ENCODE measurements at regions not wholly inside any gene's neighbourhood (a gene's known extent, or its start where the extent isn't known, plus 50 kb on each side); places are given as distances from the start of the nearest gene placed in this dataset.

GRCh38 chr18:39113790-39114189 is 1548.2 kb upstream of the CELF4 start:
- ChIA-PET POLR2A (no interaction called here), CTCF (no interaction called here)
- no peak for DNase-seq
- H3K27ac ChIP-seq (ENCODE audit: low read depth, low read length) = no peak overlapping the region
- Mint-ChIP-seq H3K9me3 (peaks cover 0 to 3% (median 0%) of the 10 kb centered on the region in 5 donors), H3K27me3 (no peaks in the 10 kb centered on the region), H3K4me1 (no peaks in the 10 kb centered on the region), H3K27ac (no peak overlapping the region), H3K36me3 (no peaks in the 10 kb centered on the region), H3K4me3 (no peak overlapping the region)
- no peaks in the 10 kb centered on the region for H3K4me1 ChIP-seq (ENCODE audit: insufficient read depth, low read length)
- no peak overlapping the region for H3K4me3 ChIP-seq (ENCODE audit: low read length)
- H3K36me3 ChIP-seq (ENCODE audit: insufficient read depth, low read length) = no peaks in the 10 kb centered on the region
- no peaks in the 10 kb centered on the region for H3K9me3 ChIP-seq (ENCODE audit: low read length)
- no peaks in the 10 kb centered on the region for H3K27me3 ChIP-seq (ENCODE audit: insufficient read depth, low read length, poor library complexity, severe bottlenecking)

GRCh38 chr18:39105104-39105503 is 1539.5 kb upstream of the CELF4 start:
- no peaks in the 10 kb centered on the region for H3K4me1 ChIP-seq (ENCODE audit: insufficient read depth, low read length)
- no peak for DNase-seq
- no peak overlapping the region for H3K4me3 ChIP-seq (ENCODE audit: low read length)
- H3K36me3 Mint-ChIP-seq = no peaks in the 10 kb centered on the region
- ChIA-PET CTCF (no interaction called here), POLR2A (no interaction called here)
- no peaks in the 10 kb centered on the region for H3K4me1 Mint-ChIP-seq
- H3K9me3 ChIP-seq (ENCODE audit: low read length) = no peaks in the 10 kb centered on the region
- peaks cover 0 to 15% (median 2%) of the 10 kb centered on the region in 5 donors for H3K9me3 Mint-ChIP-seq
- no peak overlapping the region for H3K27ac Mint-ChIP-seq
- H3K4me3 Mint-ChIP-seq = no peak overlapping the region
- no peaks in the 10 kb centered on the region for H3K27me3 Mint-ChIP-seq
- H3K27me3 ChIP-seq (ENCODE audit: insufficient read depth, low read length, poor library complexity, severe bottlenecking) = no peaks in the 10 kb centered on the region
- H3K36me3 ChIP-seq (ENCODE audit: insufficient read depth, low read length) = no peaks in the 10 kb centered on the region
- H3K27ac ChIP-seq (ENCODE audit: low read depth, low read length) = no peak overlapping the region

- H3K27ac ChIP-seq (ENCODE audit: low read depth, low read length) = no peak overlapping the region
These were observed 1507.4 kb upstream of the CELF4 start for GRCh38 chr18:39072970-39073369.

GRCh38 chr18:39062426-39062825 is 1496.8 kb upstream of the CELF4 start:
- H3K9me3 Mint-ChIP-seq = peaks cover 0 to 9% (median 4%) of the 10 kb centered on the region in 5 donors

More at GRCh38 chr18:39072970-39073369, 1507.4 kb upstream of the CELF4 start:
- H3K9me3 ChIP-seq (ENCODE audit: low read length) = no peaks in the 10 kb centered on the region
- H3K4me3 ChIP-seq (ENCODE audit: low read length) = no peak overlapping the region
- Mint-ChIP-seq H3K4me1 (no peaks in the 10 kb centered on the region), H3K27me3 (no peaks in the 10 kb centered on the region), H3K9me3 (peaks cover 0 to 13% (median 4%) of the 10 kb centered on the region in 5 donors), H3K4me3 (no peak overlapping the region), H3K27ac (no peak overlapping the region), H3K36me3 (no peaks in the 10 kb centered on the region)
- H3K27me3 ChIP-seq (ENCODE audit: insufficient read depth, low read length, poor library complexity, severe bottlenecking) = no peaks in the 10 kb centered on the region
- H3K4me1 ChIP-seq (ENCODE audit: insufficient read depth, low read length) = no peaks in the 10 kb centered on the region
- CTCF ChIA-PET = no interaction called here
- DNase-seq = no peak
- POLR2A ChIA-PET = no interaction called here
- H3K36me3 ChIP-seq (ENCODE audit: insufficient read depth, low read length) = no peaks in the 10 kb centered on the region

GRCh38 chr18:39058386-39059000 is 1492.9 kb upstream of the CELF4 start:
- POLR2A ChIA-PET = no interaction called here
- no peak overlapping the region for H3K27ac ChIP-seq (ENCODE audit: low read depth, low read length)
- no peaks in the 10 kb centered on the region for H3K36me3 ChIP-seq (ENCODE audit: insufficient read depth, low read length)
- peaks cover 0 to 8% (median 4%) of the 10 kb centered on the region in 5 donors for H3K9me3 Mint-ChIP-seq
- H3K27ac Mint-ChIP-seq = no peak overlapping the region
- H3K4me3 Mint-ChIP-seq = no peak overlapping the region
- DNase-seq = no peak
- no peaks in the 10 kb centered on the region for H3K27me3 ChIP-seq (ENCODE audit: insufficient read depth, low read length, poor library complexity, severe bottlenecking)
- H3K4me1 ChIP-seq (ENCODE audit: insufficient read depth, low read length) = no peaks in the 10 kb centered on the region
- CTCF ChIA-PET = no interaction called here
- H3K4me3 ChIP-seq (ENCODE audit: low read length) = no peak overlapping the region
- no peaks in the 10 kb centered on the region for H3K9me3 ChIP-seq (ENCODE audit: low read length)
- no peaks in the 10 kb centered on the region for H3K4me1 Mint-ChIP-seq
- no peaks in the 10 kb centered on the region for H3K36me3 Mint-ChIP-seq
- H3K27me3 Mint-ChIP-seq = no peaks in the 10 kb centered on the region

More at GRCh38 chr18:39062426-39062825, 1496.8 kb upstream of the CELF4 start:
- Histone ChIP-seq H3K36me3 (ENCODE audit: insufficient read depth, low read length) (no peaks in the 10 kb centered on the region), H3K4me3 (ENCODE audit: low read length) (no peak overlapping the region), H3K9me3 (ENCODE audit: low read length) (no peaks in the 10 kb centered on the region), H3K27me3 (ENCODE audit: insufficient read depth, low read length, poor library complexity, severe bottlenecking) (no peaks in the 10 kb centered on the region), H3K4me1 (ENCODE audit: insufficient read depth, low read length) (no peaks in the 10 kb centered on the region), H3K27ac (ENCODE audit: low read depth, low read length) (no peak overlapping the region)
- H3K4me1 Mint-ChIP-seq = no peaks in the 10 kb centered on the region
- H3K27me3 Mint-ChIP-seq = no peaks in the 10 kb centered on the region
- DNase-seq = no peak
- POLR2A ChIA-PET = no interaction called here
- H3K4me3 Mint-ChIP-seq = no peak overlapping the region
- H3K27ac Mint-ChIP-seq = no peak overlapping the region
- CTCF ChIA-PET = no interaction called here
- H3K36me3 Mint-ChIP-seq = no peaks in the 10 kb centered on the region

- Mint-ChIP-seq H3K9me3 (peaks cover 0 to 10% (median 3%) of the 10 kb centered on the region in 5 donors), H3K4me1 (no peaks in the 10 kb centered on the region), H3K36me3 (no peaks in the 10 kb centered on the region), H3K27me3 (no peaks in the 10 kb centered on the region), H3K27ac (no peak overlapping the region), H3K4me3 (no peak overlapping the region)
- Histone ChIP-seq H3K27me3 (ENCODE audit: insufficient read depth, low read length, poor library complexity, severe bottlenecking) (no peaks in the 10 kb centered on the region), H3K36me3 (ENCODE audit: insufficient read depth, low read length) (no peaks in the 10 kb centered on the region), H3K4me1 (ENCODE audit: insufficient read depth, low read length) (no peaks in the 10 kb centered on the region), H3K4me3 (ENCODE audit: low read length) (no peak overlapping the region), H3K27ac (ENCODE audit: low read depth, low read length) (no peak overlapping the region), H3K9me3 (ENCODE audit: low read length) (no peaks in the 10 kb centered on the region)
- ChIA-PET POLR2A (no interaction called here), CTCF (no interaction called here)
- DNase-seq = no peak
These were observed 1491.9 kb upstream of the CELF4 start for GRCh38 chr18:39057423-39058064.

GRCh38 chr18:39053571-39053970 is 1488.0 kb upstream of the CELF4 start:
- DNase-seq = no peak
- H3K36me3 ChIP-seq (ENCODE audit: insufficient read depth, low read length) = no peaks in the 10 kb centered on the region
- H3K27ac ChIP-seq (ENCODE audit: low read depth, low read length) = no peak overlapping the region
- Mint-ChIP-seq H3K9me3 (peaks cover 0 to 12% (median 4%) of the 10 kb centered on the region in 5 donors), H3K4me1 (no peaks in the 10 kb centered on the region), H3K4me3 (no peak overlapping the region), H3K27me3 (no peaks in the 10 kb centered on the region), H3K36me3 (no peaks in the 10 kb centered on the region), H3K27ac (no peak overlapping the region)
- no peaks in the 10 kb centered on the region for H3K4me1 ChIP-seq (ENCODE audit: insufficient read depth, low read length)
- CTCF ChIA-PET = interaction anchor here (0.9 kb wide), 1 partner anchor 8 kb away, joined by 3 read pairs; no protein-coding TSS in a partner anchor
- H3K4me3 ChIP-seq (ENCODE audit: low read length) = no peak overlapping the region
- POLR2A ChIA-PET = no interaction called here
- no peaks in the 10 kb centered on the region for H3K9me3 ChIP-seq (ENCODE audit: low read length)
- H3K27me3 ChIP-seq (ENCODE audit: insufficient read depth, low read length, poor library complexity, severe bottlenecking) = no peaks in the 10 kb centered on the region

- POLR2A ChIA-PET = no interaction called here
- H3K9me3 Mint-ChIP-seq = peaks cover 0 to 10% (median 4%) of the 10 kb centered on the region in 5 donors
- peak overlapping the region in 1 of 8 donors; percentile 69 for H3K27ac Mint-ChIP-seq
- Histone ChIP-seq H3K27me3 (ENCODE audit: insufficient read depth, low read length, poor library complexity, severe bottlenecking) (no peaks in the 10 kb centered on the region), H3K4me1 (ENCODE audit: insufficient read depth, low read length) (no peaks in the 10 kb centered on the region), H3K36me3 (ENCODE audit: insufficient read depth, low read length) (no peaks in the 10 kb centered on the region), H3K4me3 (ENCODE audit: low read length) (no peak overlapping the region), H3K27ac (ENCODE audit: low read depth, low read length) (no peak overlapping the region), H3K9me3 (ENCODE audit: low read length) (no peaks in the 10 kb centered on the region)
- CTCF ChIA-PET = no interaction called here
- no peak for DNase-seq
- no peaks in the 10 kb centered on the region for H3K4me1 Mint-ChIP-seq
- no peaks in the 10 kb centered on the region for H3K36me3 Mint-ChIP-seq
- H3K27me3 Mint-ChIP-seq = no peaks in the 10 kb centered on the region
- H3K4me3 Mint-ChIP-seq = no peak overlapping the region
These were observed 1485.4 kb upstream of the CELF4 start for GRCh38 chr18:39051013-39051412.

Data from CD8-positive, alpha-beta memory T cell (primary cell).